BE2C (cell line): ENCODE measurements at regions not wholly inside any gene's neighbourhood (a gene's known extent, or its start where the extent isn't known, plus 50 kb on each side); places are given as distances from the start of the nearest gene placed in this dataset.

ENCODE experiments used
- DNase-seq: peaks from one replicate; pipeline ENCODE4 v3.0.0-alpha.2; 2020
- H3K27me3 ChIP-seq: fragments of 250-450 bp; sonication (Bioruptor Pico); 2 replicates; pipeline ENCODE4 v1.5.1; 2020; ENCODE audit warnings: mild to moderate bottlenecking
- H3K36me3 ChIP-seq: fragments of 250-450 bp; sonication (Bioruptor Pico); 2 replicates; pipeline ENCODE4 v1.5.1; 2020; ENCODE audit warnings: mild to moderate bottlenecking
- H3K4me1 ChIP-seq: fragments of 250-450 bp; sonication (Bioruptor Pico); 2 replicates; pipeline ENCODE4 v1.5.1; 2020
- H3K4me3 ChIP-seq: 2 replicates; pipeline ENCODE4 v1.5.1; 2011; ENCODE audit warnings: low read depth, low read length
- H3K9me3 ChIP-seq: fragments of 250-450 bp; sonication (Bioruptor Pico); 2 replicates; pipeline ENCODE4 v1.5.1; 2020
- TF ChIP-seq, protein P1 (sequence below): IDR thresholded peaks from 2 replicates; pipeline ENCODE4 v1.5.1; 2012; ENCODE audit warnings: mild to moderate bottlenecking, low read depth, low read length

DNA sequence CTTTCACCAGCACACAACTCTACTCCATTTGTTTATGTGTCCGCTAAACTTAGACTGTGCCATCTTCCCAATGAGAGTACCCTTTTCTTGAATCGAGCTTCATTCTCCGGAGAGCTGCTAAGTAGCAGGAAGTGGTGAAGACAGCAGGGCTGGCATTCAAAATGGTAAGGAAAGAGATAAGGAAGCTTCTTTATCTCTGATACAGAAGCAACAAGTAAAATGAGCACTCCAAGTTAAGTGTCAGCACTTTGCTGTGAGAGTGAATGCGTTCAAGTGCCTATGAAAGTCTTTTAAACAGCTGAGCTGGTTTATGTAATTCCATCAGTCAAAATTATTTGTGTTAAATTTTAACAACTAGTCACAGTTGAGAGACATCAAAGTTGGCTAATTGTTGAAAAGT, 386.8 kb upstream of the PTPRD start:
- H3K4me3 ChIP-seq: no peak overlapping the region
- no peaks in the 10 kb centered on the region for H3K36me3 ChIP-seq
- DNase-seq: no peak
- TF ChIP-seq, protein P1, sequence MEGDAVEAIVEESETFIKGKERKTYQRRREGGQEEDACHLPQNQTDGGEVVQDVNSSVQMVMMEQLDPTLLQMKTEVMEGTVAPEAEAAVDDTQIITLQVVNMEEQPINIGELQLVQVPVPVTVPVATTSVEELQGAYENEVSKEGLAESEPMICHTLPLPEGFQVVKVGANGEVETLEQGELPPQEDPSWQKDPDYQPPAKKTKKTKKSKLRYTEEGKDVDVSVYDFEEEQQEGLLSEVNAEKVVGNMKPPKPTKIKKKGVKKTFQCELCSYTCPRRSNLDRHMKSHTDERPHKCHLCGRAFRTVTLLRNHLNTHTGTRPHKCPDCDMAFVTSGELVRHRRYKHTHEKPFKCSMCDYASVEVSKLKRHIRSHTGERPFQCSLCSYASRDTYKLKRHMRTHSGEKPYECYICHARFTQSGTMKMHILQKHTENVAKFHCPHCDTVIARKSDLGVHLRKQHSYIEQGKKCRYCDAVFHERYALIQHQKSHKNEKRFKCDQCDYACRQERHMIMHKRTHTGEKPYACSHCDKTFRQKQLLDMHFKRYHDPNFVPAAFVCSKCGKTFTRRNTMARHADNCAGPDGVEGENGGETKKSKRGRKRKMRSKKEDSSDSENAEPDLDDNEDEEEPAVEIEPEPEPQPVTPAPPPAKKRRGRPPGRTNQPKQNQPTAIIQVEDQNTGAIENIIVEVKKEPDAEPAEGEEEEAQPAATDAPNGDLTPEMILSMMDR: no peak
- H3K4me1 ChIP-seq: no peaks in the 10 kb centered on the region
- H3K27me3 ChIP-seq: no peaks in the 10 kb centered on the region
- no peaks in the 10 kb centered on the region for H3K9me3 ChIP-seq

- TF ChIP-seq, protein P1: no peak
- Histone ChIP-seq H3K4me1 (no peaks in the 10 kb centered on the region), H3K4me3 (no peak overlapping the region), H3K36me3 (no peaks in the 10 kb centered on the region), H3K9me3 (no peaks in the 10 kb centered on the region), H3K27me3 (no peaks in the 10 kb centered on the region)
- no peak for DNase-seq
These were observed 388.7 kb upstream of the PTPRD start for GRCh38 chr9:11001546-11001945.

DNA sequence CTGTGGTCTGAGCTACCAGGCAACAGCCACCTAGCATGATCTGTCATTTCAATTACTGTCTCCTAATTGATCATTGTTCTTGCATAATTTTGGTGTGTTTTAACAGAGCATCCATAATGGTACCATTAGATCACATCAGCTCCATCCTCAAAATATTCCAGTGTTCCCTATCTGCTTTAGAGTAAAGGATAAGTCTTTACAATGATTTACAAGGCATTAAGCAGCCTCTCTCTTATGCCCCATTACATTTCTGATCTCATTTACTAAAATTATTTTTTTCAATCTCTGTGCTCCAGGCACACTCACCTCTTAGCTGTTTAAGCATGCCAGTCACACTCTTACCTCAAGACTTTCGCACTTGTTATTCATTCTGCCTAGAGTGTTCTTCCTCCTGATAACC, 389.9 kb upstream of the PTPRD start:
- no peak for DNase-seq
- no peaks in the 10 kb centered on the region for H3K27me3 ChIP-seq
- H3K4me3 ChIP-seq: no peak overlapping the region
- no peaks in the 10 kb centered on the region for H3K9me3 ChIP-seq
- H3K36me3 ChIP-seq: no peaks in the 10 kb centered on the region
- TF ChIP-seq, protein P1: no peak
- H3K4me1 ChIP-seq: no peaks in the 10 kb centered on the region

DNA sequence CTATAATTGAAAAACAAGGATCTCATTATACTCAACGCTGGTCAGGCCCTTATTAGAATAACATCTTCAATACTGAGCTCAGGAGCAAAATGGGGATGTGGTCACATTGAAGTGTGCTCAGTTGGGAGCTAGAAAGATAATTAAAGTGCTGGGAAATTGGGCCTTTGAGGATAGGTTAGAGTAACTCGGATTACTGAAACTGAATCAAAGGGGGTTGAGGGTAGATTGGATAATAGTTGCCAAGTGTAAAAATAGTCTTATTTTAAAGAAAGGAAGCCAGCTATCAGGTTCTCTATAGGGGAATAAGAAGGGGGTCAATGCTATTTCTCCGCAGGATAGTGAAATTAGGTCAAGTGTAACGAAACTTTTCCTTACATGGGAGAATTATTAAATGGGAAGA, 391.0 kb upstream of the PTPRD start:
- DNase-seq: no peak
- H3K36me3 ChIP-seq: no peaks in the 10 kb centered on the region
- TF ChIP-seq, protein P1: no peak
- no peaks in the 10 kb centered on the region for H3K4me1 ChIP-seq
- H3K27me3 ChIP-seq: no peaks in the 10 kb centered on the region
- H3K9me3 ChIP-seq: no peaks in the 10 kb centered on the region
- no peak overlapping the region for H3K4me3 ChIP-seq

DNA sequence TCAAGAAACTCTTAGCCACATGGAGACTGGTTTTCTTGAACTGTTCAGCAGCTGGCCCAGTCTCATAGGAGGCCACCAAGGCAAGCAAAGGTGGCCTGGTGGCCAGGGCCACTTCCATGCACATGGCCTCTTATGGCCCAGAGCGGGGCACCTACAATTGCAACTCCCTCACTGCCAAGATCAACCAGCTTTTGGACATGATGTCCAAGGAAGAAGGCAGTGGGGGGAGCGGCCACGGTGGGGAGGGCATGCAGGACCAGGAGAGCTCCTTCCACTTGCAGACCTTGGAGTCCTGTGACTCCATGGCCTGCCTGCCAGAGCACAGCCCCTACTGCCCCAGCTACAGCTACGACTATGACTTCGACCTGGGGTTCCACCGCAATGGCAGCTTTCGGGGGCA, 398.9 kb upstream of the PTPRD start:
- DNase-seq: no peak
- peaks cover 3% of the 10 kb centered on the region; the same call in 1 of the 2 replicates for H3K9me3 ChIP-seq
- no peaks in the 10 kb centered on the region for H3K36me3 ChIP-seq

GRCh38 chr9:11016081-11016480, 403.3 kb upstream of the PTPRD start:
- H3K4me1 ChIP-seq: no peaks in the 10 kb centered on the region
- TF ChIP-seq, protein P1: no peak
- no peak overlapping the region for H3K4me3 ChIP-seq
- H3K9me3 ChIP-seq: peaks cover 3% of the 10 kb centered on the region; the same call in 1 of the 2 replicates
- H3K36me3 ChIP-seq: no peaks in the 10 kb centered on the region
- no peak for DNase-seq
- H3K27me3 ChIP-seq: no peaks in the 10 kb centered on the region

More for the DNA sequence above, 398.9 kb upstream of the PTPRD start:
- no peaks in the 10 kb centered on the region for H3K4me1 ChIP-seq
- no peaks in the 10 kb centered on the region for H3K27me3 ChIP-seq
- H3K4me3 ChIP-seq: no peak overlapping the region
- TF ChIP-seq, protein P1: no peak
